ENCODE measurements at regions not wholly inside any gene's neighbourhood (a gene's known extent, or its start where the extent isn't known, plus 50 kb on each side); places are given as distances from the start of the nearest gene placed in this dataset.

- Histone ChIP-seq H3K4me1 (ENCODE audit: low read depth, poor library complexity, severe bottlenecking) (no peaks in the 10 kb centered on the region), H2AFZ (ENCODE audit: low read depth) (no peak overlapping the region), H3K4me2 (no peak overlapping the region), H3K4me3 (IDR thresholded peaks at IDR 0.05; ENCODE audit: insufficient read depth, low read depth, low read length) (no peak overlapping the region), H4K20me1 (ENCODE audit: insufficient read depth) (no peaks in the 10 kb centered on the region), H3K27ac (no peak overlapping the region), H3K79me2 (ENCODE audit: insufficient read depth, low read depth) (no peaks in the 10 kb centered on the region), H3K27me3 (ENCODE audit: insufficient read depth, low read depth) (no peaks in the 10 kb centered on the region), H3K9ac (no peak overlapping the region), H3K36me3 (ENCODE audit: insufficient read depth) (no peaks in the 10 kb centered on the region)
- TF ChIP-seq CTCF (conservative IDR thresholded peaks at IDR 0.05; ENCODE audit: low read depth, low read length): no peak
Measured at GRCh38 chr7:47080816-47081215, 501.1 kb downstream of the TNS3 start.

DNA sequence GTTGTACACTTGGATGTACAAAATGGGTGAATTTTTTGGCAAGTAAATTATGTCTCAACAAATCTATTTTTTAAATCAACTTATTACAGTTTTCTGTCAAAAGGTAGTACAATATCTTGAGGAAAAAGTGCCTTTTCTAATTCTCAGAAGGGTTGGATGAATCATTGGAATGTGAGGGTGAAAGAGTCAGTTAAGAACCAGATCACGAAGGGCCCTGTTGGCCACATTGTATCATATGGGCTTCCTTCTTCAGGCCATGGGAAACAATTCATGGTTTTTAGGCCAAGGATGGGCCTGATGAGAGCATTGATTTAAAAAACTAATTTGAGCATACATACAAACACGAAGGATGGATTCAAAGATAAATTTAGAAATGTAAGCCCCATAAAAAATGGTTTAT, 503.7 kb downstream of the TNS3 start:
- Histone ChIP-seq H3K4me1 (ENCODE audit: low read depth, poor library complexity, severe bottlenecking) (no peaks in the 10 kb centered on the region), H3K27me3 (ENCODE audit: insufficient read depth, low read depth) (no peaks in the 10 kb centered on the region), H3K79me2 (ENCODE audit: insufficient read depth, low read depth) (no peaks in the 10 kb centered on the region), H3K36me3 (ENCODE audit: insufficient read depth) (no peaks in the 10 kb centered on the region), H2AFZ (ENCODE audit: low read depth) (no peak overlapping the region), H3K27ac (no peak overlapping the region), H3K9ac (no peak overlapping the region), H3K4me3 (IDR thresholded peaks at IDR 0.05; ENCODE audit: insufficient read depth, low read depth, low read length) (no peak overlapping the region), H4K20me1 (ENCODE audit: insufficient read depth) (no peaks in the 10 kb centered on the region), H3K4me2 (no peak overlapping the region)
- no peak for TF ChIP-seq CTCF (conservative IDR thresholded peaks at IDR 0.05; ENCODE audit: low read depth, low read length)

GRCh38 chr7:47074702-47075153, 507.2 kb downstream of the TNS3 start:
- no peak overlapping the region for H3K4me3 ChIP-seq (IDR thresholded peaks at IDR 0.05; ENCODE audit: insufficient read depth, low read depth, low read length)
- no peaks in the 10 kb centered on the region for H4K20me1 ChIP-seq (ENCODE audit: insufficient read depth)
- no peak overlapping the region for H3K9ac ChIP-seq
- no peaks in the 10 kb centered on the region for H3K27me3 ChIP-seq (ENCODE audit: insufficient read depth, low read depth)
- H2AFZ ChIP-seq (ENCODE audit: low read depth): no peak overlapping the region
- no peak overlapping the region for H3K27ac ChIP-seq
- H3K79me2 ChIP-seq (ENCODE audit: insufficient read depth, low read depth): no peaks in the 10 kb centered on the region
- TF ChIP-seq CTCF (conservative IDR thresholded peaks at IDR 0.05; ENCODE audit: low read depth, low read length): no peak
- no peak overlapping the region for H3K4me2 ChIP-seq
- no peaks in the 10 kb centered on the region for H3K36me3 ChIP-seq (ENCODE audit: insufficient read depth)
- no peaks in the 10 kb centered on the region for H3K4me1 ChIP-seq (ENCODE audit: low read depth, poor library complexity, severe bottlenecking)

- no peak overlapping the region for H3K4me2 ChIP-seq
Measured at GRCh38 chr7:47073284-47073683, 508.6 kb downstream of the TNS3 start.

More at GRCh38 chr7:47073284-47073683, 508.6 kb downstream of the TNS3 start:
- Histone ChIP-seq H3K4me3 (IDR thresholded peaks at IDR 0.05; ENCODE audit: insufficient read depth, low read depth, low read length) (no peak overlapping the region), H3K9ac (no peak overlapping the region), H3K36me3 (ENCODE audit: insufficient read depth) (no peaks in the 10 kb centered on the region), H3K27ac (no peak overlapping the region), H3K79me2 (ENCODE audit: insufficient read depth, low read depth) (no peaks in the 10 kb centered on the region), H3K27me3 (ENCODE audit: insufficient read depth, low read depth) (no peaks in the 10 kb centered on the region), H3K4me1 (ENCODE audit: low read depth, poor library complexity, severe bottlenecking) (no peaks in the 10 kb centered on the region), H2AFZ (ENCODE audit: low read depth) (no peak overlapping the region), H4K20me1 (ENCODE audit: insufficient read depth) (no peaks in the 10 kb centered on the region)
- no peak for TF ChIP-seq CTCF (conservative IDR thresholded peaks at IDR 0.05; ENCODE audit: low read depth, low read length)
